Panc1 (cell line): ENCODE measurements at regions not wholly inside any gene's neighbourhood (a gene's known extent, or its start where the extent isn't known, plus 50 kb on each side); places are given as distances from the start of the nearest gene placed in this dataset.

Experiments used
- ATAC-seq: fragments of 200-7000 bp; cut with Tn5 transposase; 2 replicates; pipeline ENCODE4 v1.9.1; 2020; ENCODE audit warnings: mild to moderate bottlenecking, moderate library complexity
- BruUV-seq: library from RNA; stranded (reverse); fragments of 400-500 nt; replicated peaks from 2 replicates; lab custom pipeline; 2021; lab: Mats Ljungman, UMichigan
- CTCF ChIA-PET: fragments of 300-600 bp; sonication (Branson Sonifier 250); formaldehyde crosslinking; loops from one replicate; lab custom pipeline; 2022; ENCODE audit warnings: antibody characterized with exemption; lab: Charles Lee
- POLR2A ChIA-PET: fragments of 300-600 bp; sonication (Branson Sonifier 250); formaldehyde crosslinking; loops from one replicate; lab custom pipeline; 2022; ENCODE audit warnings: antibody characterized with exemption; lab: Charles Lee
- DNase-seq: peaks from one replicate; pipeline ENCODE4 v3.0.0-alpha.2; 2010; ENCODE audit warnings: low read depth, low spot score
- H3K27ac ChIP-seq: 2 replicates; pipeline ENCODE4 v1.5.1; 2011; ENCODE audit warnings: mild to moderate bottlenecking, low read length, inconsistent platforms
- H3K27me3 ChIP-seq: fragments of 200-500 bp; sonication (Bioruptor generic); 2 replicates; pipeline ENCODE4 v1.6.0; 2014; ENCODE audit warnings: low read length, inconsistent platforms; ENCODE audit not compliant: control insufficient read depth, insufficient read depth
- H3K36me3 ChIP-seq: fragments of 200-500 bp; sonication (Bioruptor generic); 2 replicates; pipeline ENCODE4 v1.5.1; 2014; ENCODE audit warnings: inconsistent platforms, mild to moderate bottlenecking, low read length, moderate library complexity; ENCODE audit not compliant: control insufficient read depth, insufficient read depth
- H3K4me1 ChIP-seq: 2 replicates; pipeline ENCODE4 v1.5.1; 2011; ENCODE audit warnings: inconsistent platforms, mild to moderate bottlenecking, low read length, moderate library complexity; ENCODE audit not compliant: control insufficient read depth, insufficient read depth
- H3K4me3 ChIP-seq, 2 experiments: 2 replicates each; pipeline ENCODE4 v1.5.1; 2011 to 2012; ENCODE audit warnings: low read depth in 2 of 2, low read length in 2 of 2, mild to moderate bottlenecking in 2 of 2, inconsistent platforms in 1 of 2, moderate library complexity in 1 of 2
- H3K9me3 ChIP-seq: fragments of 200-500 bp; sonication (Bioruptor generic); 2 replicates; pipeline ENCODE4 v1.5.1; 2014; ENCODE audit warnings: low read depth, mild to moderate bottlenecking, inconsistent platforms, low read length, moderate library complexity; ENCODE audit not compliant: control insufficient read depth, insufficient read depth
- POLR2AphosphoS5 ChIP-seq: IDR thresholded peaks from 2 replicates; pipeline ENCODE4 v1.6.1; 2012; ENCODE audit warnings: mild to moderate bottlenecking, low read depth, low read length, moderate library complexity
- SIN3A ChIP-seq: IDR thresholded peaks from 2 replicates; pipeline ENCODE4 v1.6.1; 2012; ENCODE audit warnings: low read depth, mild to moderate bottlenecking, low read length, moderate library complexity, borderline replicate concordance; ENCODE audit not compliant: insufficient read depth
- TCF7L2 ChIP-seq: IDR thresholded peaks from 2 replicates; pipeline ENCODE4 v1.6.1; 2011; ENCODE audit warnings: mild to moderate bottlenecking, low read depth, low read length, inconsistent platforms
- in situ Hi-C: cut with HindIII; loops from 2 replicates; pipeline ENCODE4 v1.10.0; 2016; ENCODE audit warnings: low sequenced_read_pairs, low pct_unique_long_range_greater_than_20kb
- intact Hi-C: fragments of 100-400 bp; cut with micrococcal nuclease; formaldehyde crosslinking; loops from one replicate; pipeline ENCODE4 v1.10.0; 2022; ENCODE audit not compliant: unreplicated experiment
- TF ChIP-seq, protein P1 (sequence below): fragments of 450-650 bp; IDR thresholded peaks from 2 replicates; pipeline ENCODE4 v1.5.1; 2017; ENCODE audit warnings: mild to moderate bottlenecking
- TF ChIP-seq, protein P2 (sequence below), 2 experiments: IDR thresholded peaks; 2 replicates each; pipeline ENCODE4 v1.6.1; 2011 to 2012; ENCODE audit warnings: low read depth in 2 of 2, control low read depth in 1 of 2, low read length in 1 of 2, mild to moderate bottlenecking in 1 of 2, moderate library complexity in 1 of 2; ENCODE audit not compliant: insufficient read depth in 1 of 2

DNA sequence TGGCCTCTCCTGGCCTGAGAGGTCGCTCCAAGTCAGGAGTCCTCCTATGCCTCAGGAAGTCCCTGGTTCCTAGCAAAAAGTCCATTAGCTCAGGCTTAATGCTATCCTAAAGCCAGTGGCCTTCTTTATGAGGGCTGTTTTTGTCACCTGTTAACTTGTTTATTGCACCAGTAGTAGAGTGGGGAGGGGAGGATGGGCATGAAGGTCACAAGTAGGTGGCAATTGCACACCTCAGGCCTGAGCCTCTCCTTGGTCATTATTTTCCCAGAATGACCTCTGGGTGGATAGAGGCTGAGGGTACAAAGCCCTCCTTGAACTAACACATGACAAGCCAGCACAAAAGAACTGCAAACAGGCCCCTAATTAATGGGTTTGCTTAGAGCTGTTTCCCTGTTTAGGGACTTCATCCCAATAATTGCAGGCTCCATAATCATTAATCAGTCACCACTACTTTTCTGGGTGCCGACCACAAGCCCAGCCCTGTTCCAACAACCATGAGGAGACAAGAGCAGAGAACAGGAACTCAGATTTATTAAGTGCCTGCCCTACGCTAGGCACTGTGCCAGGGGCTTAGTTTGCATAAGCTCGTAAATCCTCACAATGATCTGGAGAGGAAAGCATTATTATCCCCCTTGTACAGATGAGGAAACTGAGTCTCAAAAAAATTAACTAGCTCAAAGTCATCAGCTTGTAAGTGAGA is 123.0 kb upstream of the PKDCC start:
- no TSS peak for BruUV-seq
- DNase-seq (no peak), ATAC-seq (no peak)
- Histone ChIP-seq H3K27me3 (no peaks in the 10 kb centered on the region), H3K9me3 (no peaks in the 10 kb centered on the region), H3K36me3 (no peaks in the 10 kb centered on the region), H3K27ac (no peak overlapping the region), H3K4me3 (no peak overlapping the region), H3K4me1 (no peaks in the 10 kb centered on the region)
- TF ChIP-seq, protein P1, sequence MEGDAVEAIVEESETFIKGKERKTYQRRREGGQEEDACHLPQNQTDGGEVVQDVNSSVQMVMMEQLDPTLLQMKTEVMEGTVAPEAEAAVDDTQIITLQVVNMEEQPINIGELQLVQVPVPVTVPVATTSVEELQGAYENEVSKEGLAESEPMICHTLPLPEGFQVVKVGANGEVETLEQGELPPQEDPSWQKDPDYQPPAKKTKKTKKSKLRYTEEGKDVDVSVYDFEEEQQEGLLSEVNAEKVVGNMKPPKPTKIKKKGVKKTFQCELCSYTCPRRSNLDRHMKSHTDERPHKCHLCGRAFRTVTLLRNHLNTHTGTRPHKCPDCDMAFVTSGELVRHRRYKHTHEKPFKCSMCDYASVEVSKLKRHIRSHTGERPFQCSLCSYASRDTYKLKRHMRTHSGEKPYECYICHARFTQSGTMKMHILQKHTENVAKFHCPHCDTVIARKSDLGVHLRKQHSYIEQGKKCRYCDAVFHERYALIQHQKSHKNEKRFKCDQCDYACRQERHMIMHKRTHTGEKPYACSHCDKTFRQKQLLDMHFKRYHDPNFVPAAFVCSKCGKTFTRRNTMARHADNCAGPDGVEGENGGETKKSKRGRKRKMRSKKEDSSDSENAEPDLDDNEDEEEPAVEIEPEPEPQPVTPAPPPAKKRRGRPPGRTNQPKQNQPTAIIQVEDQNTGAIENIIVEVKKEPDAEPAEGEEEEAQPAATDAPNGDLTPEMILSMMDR = no peak
- TF ChIP-seq, protein P2, sequence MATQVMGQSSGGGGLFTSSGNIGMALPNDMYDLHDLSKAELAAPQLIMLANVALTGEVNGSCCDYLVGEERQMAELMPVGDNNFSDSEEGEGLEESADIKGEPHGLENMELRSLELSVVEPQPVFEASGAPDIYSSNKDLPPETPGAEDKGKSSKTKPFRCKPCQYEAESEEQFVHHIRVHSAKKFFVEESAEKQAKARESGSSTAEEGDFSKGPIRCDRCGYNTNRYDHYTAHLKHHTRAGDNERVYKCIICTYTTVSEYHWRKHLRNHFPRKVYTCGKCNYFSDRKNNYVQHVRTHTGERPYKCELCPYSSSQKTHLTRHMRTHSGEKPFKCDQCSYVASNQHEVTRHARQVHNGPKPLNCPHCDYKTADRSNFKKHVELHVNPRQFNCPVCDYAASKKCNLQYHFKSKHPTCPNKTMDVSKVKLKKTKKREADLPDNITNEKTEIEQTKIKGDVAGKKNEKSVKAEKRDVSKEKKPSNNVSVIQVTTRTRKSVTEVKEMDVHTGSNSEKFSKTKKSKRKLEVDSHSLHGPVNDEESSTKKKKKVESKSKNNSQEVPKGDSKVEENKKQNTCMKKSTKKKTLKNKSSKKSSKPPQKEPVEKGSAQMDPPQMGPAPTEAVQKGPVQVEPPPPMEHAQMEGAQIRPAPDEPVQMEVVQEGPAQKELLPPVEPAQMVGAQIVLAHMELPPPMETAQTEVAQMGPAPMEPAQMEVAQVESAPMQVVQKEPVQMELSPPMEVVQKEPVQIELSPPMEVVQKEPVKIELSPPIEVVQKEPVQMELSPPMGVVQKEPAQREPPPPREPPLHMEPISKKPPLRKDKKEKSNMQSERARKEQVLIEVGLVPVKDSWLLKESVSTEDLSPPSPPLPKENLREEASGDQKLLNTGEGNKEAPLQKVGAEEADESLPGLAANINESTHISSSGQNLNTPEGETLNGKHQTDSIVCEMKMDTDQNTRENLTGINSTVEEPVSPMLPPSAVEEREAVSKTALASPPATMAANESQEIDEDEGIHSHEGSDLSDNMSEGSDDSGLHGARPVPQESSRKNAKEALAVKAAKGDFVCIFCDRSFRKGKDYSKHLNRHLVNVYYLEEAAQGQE (IDR thresholded peaks at IDR 0.05; ENCODE audit: insufficient read depth in 1 of 2, low read depth in 2 of 2, low read length in 1 of 2) = no peak
- TF ChIP-seq POLR2AphosphoS5 = no peak
- no peak for TF ChIP-seq TCF7L2
- no peak for TF ChIP-seq SIN3A
- in situ Hi-C loops = no loop called here
- ChIA-PET POLR2A (no interaction called here), CTCF (no interaction called here)
- intact Hi-C loops = no loop called here

DNA sequence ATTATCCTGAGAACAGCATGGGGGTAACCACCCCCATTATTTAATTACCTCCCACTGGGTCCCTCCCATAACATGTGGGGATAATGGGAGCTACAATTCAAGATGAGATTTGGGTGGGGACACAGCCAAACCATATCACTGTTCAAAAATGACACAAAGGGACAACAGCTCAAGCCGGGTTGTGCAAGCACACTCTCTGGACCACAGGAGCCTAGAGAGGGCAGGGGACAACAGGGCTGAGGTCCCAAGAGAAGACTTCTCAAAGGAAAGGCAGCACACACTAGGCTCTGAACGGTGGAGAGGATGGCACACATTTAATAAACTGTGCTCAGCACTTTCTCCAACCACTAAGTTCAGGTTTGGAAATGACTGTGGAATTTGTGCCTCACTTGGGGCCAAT is 122.1 kb upstream of the PKDCC start:
- no peaks in the 10 kb centered on the region for H3K4me1 ChIP-seq
- ChIA-PET POLR2A (no interaction called here), CTCF (no interaction called here)
- in situ Hi-C loops = no loop called here
- no peak overlapping the region for H3K4me3 ChIP-seq
- DNase-seq = no peak
- TF ChIP-seq POLR2AphosphoS5 (no peak), SIN3A (no peak), TCF7L2 (no peak)
- TF ChIP-seq, protein P1 = no peak
- TF ChIP-seq, protein P2 (IDR thresholded peaks at IDR 0.05; ENCODE audit: insufficient read depth in 1 of 2, low read depth in 2 of 2, low read length in 1 of 2) = no peak
- BruUV-seq = no TSS peak
- no peaks in the 10 kb centered on the region for H3K27me3 ChIP-seq
- H3K27ac ChIP-seq = no peak overlapping the region
- no peaks in the 10 kb centered on the region for H3K9me3 ChIP-seq
- ATAC-seq = no peak
- no peaks in the 10 kb centered on the region for H3K36me3 ChIP-seq
- intact Hi-C loops = no loop called here
